Keratinocyte (primary cell): ENCODE measurements at regions not wholly inside any gene's neighbourhood (a gene's known extent, or its start where the extent isn't known, plus 50 kb on each side); places are given as distances from the start of the nearest gene placed in this dataset.

ENCODE experiments used
- CTCF ChIP-seq, 3 experiments: IDR thresholded peaks in 1 of 3; conservative IDR thresholded peaks in 1 of 3; optimal IDR thresholded peaks in 1 of 3; 2 replicates in 2 of 3; 3 replicates in 1 of 3; pipeline versions ENCODE3 to v1.5.1; 2011; ENCODE audit warnings: low read length in 3 of 3, mild to moderate bottlenecking in 3 of 3, moderate library complexity in 2 of 3, control low read depth in 1 of 3, inconsistent platforms in 1 of 3; ENCODE audit not compliant: insufficient read depth in 2 of 3; ENCODE audit errors: extremely low read depth in 1 of 3
- EZH2 ChIP-seq: IDR thresholded peaks from one replicate; pipeline ENCODE4 v1.6.1; 2012; ENCODE audit warnings: inconsistent platforms, mild to moderate bottlenecking, low read length, moderate library complexity

GRCh38 chr3:137958636-137959035 is 51.3 kb upstream of the CLDN18 start:
- TF ChIP-seq CTCF (optimal IDR thresholded peaks at IDR 0.05 in 1 of 3, IDR thresholded peaks at IDR 0.05 in 1 of 3, conservative IDR thresholded peaks at IDR 0.05 in 1 of 3; ENCODE audit: extremely low read depth in 1 of 3, insufficient read depth in 2 of 3, low read length in 3 of 3) (no peak), EZH2 (no peak)
